ENCODE measurements at regions not wholly inside any gene's neighbourhood (a gene's known extent, or its start where the extent isn't known, plus 50 kb on each side); places are given as distances from the start of the nearest gene placed in this dataset.
"Not testable (repeated sequence)": the region's sequence is repeated elsewhere in the genome, so short reads cannot be mapped to it uniquely, and the experiment has no call there.

DNA sequence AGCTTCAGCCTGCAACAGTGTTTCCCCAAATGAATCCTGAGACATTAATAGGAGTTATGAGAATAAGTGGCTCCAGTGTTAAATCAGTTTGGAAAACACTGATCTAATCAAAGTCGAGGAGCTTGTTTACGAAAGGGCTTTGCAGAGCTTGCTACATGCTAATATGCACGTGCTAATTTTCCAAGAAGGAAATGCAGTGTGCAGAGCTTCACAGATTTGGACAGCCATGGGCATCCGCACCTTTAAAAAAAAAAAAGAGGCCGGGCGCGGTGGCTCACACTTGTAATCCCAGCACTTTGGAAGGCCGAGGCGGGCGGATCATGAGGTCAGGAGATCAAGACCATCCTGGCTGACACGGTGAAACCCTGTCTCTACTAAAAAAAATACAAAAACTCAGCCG is 79.7 kb upstream of the LMO2 start:
- POLR2A ChIA-PET; H3K9me3 Mint-ChIP-seq (ENCODE audit: low read depth); H3K27ac Mint-ChIP-seq; ATAC-seq; H3K4me1 Mint-ChIP-seq; H3K4me3 Mint-ChIP-seq; DNase-seq; H3K36me3 Mint-ChIP-seq (ENCODE audit: low read depth); H3K27me3 Mint-ChIP-seq: not testable (repeated sequence)
- intact Hi-C loops (cut with DNase I, micrococcal nuclease), result loop anchor here in 1 of 2 experiments (1.0 to 2.0 kb wide), 2 partner anchors 113 to 163 kb away; no protein-coding TSS in a partner anchor
- CTCF ChIA-PET, result interaction anchor here (0.9 to 4.0 kb wide), 12 partner anchors 9 to 163 kb away, joined by 3 to 37 read pairs (median 4); no protein-coding TSS in a partner anchor

DNA sequence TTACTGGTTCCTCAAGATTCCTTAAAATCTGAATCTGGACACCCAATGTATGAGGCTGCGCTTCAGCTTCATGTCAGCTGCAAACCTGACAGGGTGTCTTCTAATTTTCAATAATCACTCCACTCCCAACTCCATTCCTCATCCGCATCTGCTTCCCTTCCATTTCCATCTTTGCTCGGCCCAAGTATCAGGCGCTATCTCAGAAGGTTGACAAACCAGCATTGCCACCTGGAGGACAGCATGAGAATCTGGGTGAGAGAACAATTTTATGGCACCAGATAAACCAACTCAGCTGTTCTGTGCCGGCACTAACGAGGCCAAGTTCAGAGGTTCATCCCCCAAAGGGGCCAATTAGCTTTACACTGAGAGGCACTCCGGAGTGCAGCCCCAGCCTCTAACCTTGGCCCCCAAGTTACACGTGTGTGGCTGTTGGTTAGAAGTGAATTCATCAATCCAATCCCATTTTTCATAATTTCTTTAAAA is 79.1 kb upstream of the LMO2 start:
- intact Hi-C loops (cut with DNase I, micrococcal nuclease), result loop anchor here (1.0 to 2.0 kb wide), 2 partner anchors 113 to 162 kb away; no protein-coding TSS in a partner anchor
- Mint-ChIP-seq H3K4me3 (no peak overlapping the region), H3K9me3 (ENCODE audit: low read depth) (no peaks in the 10 kb centered on the region), H3K4me1 (no peaks in the 10 kb centered on the region), H3K27me3 (peaks cover 9% of the 10 kb centered on the region), H3K27ac (no peak overlapping the region), H3K36me3 (ENCODE audit: low read depth) (no peaks in the 10 kb centered on the region)
- ChIA-PET CTCF (interaction anchor here (0.9 to 4.0 kb wide), 12 partner anchors 9 to 163 kb away, joined by 3 to 37 read pairs (median 4); no protein-coding TSS in a partner anchor), POLR2A (no interaction called here)
- ATAC-seq (peak; percentile 44), DNase-seq (peak; percentile 40)

DNA sequence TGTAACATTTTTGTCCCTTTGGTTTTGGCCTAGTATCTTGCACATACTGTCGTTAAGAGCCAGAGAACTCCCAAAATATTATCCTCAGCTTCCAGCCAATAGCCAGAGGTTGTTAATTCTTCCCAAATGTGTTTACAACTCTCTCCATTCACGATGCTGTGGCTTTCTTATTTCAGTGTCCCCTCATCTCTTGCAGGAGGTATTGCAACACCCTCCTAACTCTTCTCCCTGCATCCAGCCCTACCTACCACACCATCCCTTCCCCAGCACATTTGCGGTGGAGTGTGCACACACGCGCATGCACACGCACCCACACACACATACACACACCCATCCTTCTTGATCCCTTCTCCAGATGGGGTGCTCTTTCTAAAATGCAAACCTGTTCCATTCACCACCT is 75.6 kb upstream of the LMO2 start:
- Mint-ChIP-seq H3K9me3 (ENCODE audit: low read depth) (no peaks in the 10 kb centered on the region), H3K4me3 (no peak overlapping the region), H3K4me1 (no peaks in the 10 kb centered on the region), H3K36me3 (ENCODE audit: low read depth) (no peaks in the 10 kb centered on the region), H3K27ac (no peak overlapping the region), H3K27me3 (peaks cover 10% of the 10 kb centered on the region)
- no peak for DNase-seq
- CTCF ChIA-PET, result interaction anchor here (0.7 to 1.6 kb wide), 2 partner anchors 9 to 21 kb away, joined by 3 to 5 read pairs; no protein-coding TSS in a partner anchor
- POLR2A ChIA-PET, result no interaction called here
- ATAC-seq, result no peak
- intact Hi-C loops (cut with DNase I, micrococcal nuclease), result no loop called here

DNA sequence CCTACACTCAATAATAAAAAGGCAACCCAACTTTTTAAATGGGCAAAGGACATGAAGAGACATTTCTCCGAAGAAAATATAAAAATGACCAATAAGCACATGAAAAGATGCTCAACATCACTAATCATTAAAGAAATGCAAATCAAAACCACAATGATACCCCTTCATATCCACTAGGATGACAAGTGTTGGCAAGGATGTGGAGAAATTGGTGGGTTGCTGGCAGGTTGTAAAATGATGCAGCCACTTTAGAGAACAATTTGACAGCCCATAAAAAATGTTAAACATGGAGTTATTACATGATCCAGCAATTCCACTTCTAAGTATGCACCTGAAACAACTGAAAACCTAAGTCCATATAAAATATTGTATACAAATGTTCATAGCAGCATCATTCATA is 73.2 kb upstream of the LMO2 start:
- no peak for DNase-seq
- POLR2A ChIA-PET, result no interaction called here
- H3K27ac Mint-ChIP-seq, result no peak overlapping the region
- H3K9me3 Mint-ChIP-seq (ENCODE audit: low read depth), result no peaks in the 10 kb centered on the region
- ATAC-seq, result no peak
- H3K36me3 Mint-ChIP-seq (ENCODE audit: low read depth), result no peaks in the 10 kb centered on the region
- H3K27me3 Mint-ChIP-seq, result peaks cover 14% of the 10 kb centered on the region
- no peak overlapping the region for H3K4me3 Mint-ChIP-seq
- CTCF ChIA-PET, result no interaction called here
- no peaks in the 10 kb centered on the region for H3K4me1 Mint-ChIP-seq
- intact Hi-C loops (cut with DNase I, micrococcal nuclease), result no loop called here

DNA sequence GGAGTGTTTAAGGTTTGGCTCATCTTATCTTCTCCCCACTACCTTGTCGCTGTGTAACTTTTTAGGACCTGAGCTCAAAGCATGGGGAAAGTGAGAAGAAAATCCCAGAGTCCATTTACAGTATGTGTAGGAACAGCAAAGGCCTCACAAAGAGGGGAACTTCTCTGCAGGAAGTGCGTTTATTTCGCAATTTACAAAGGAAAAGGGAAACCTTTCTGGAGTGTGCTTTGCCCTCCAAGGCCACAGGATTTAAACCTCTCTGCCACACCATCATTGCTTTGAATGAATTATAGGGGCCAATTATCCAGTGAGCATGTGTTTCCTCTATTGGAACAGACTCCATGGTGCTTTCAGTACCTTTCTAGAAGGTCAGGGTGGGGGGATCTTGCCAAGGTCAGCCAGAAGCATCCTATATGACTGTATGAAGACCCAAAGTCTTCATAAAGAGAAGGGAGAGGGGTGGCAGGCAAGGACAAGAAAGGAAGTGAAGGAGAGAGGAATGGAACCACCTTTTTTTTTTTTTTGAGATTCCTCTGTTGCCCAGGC is 68.1 kb upstream of the LMO2 start:
- ChIA-PET POLR2A (no interaction called here), CTCF (no interaction called here)
- Mint-ChIP-seq H3K27ac (no peak overlapping the region), H3K27me3 (peaks cover 13% of the 10 kb centered on the region), H3K4me1 (no peaks in the 10 kb centered on the region), H3K9me3 (ENCODE audit: low read depth) (no peaks in the 10 kb centered on the region), H3K4me3 (no peak overlapping the region), H3K36me3 (ENCODE audit: low read depth) (no peaks in the 10 kb centered on the region)
- no peak for DNase-seq
- no peak for ATAC-seq
- intact Hi-C loops (cut with DNase I, micrococcal nuclease), result no loop called here

DNA sequence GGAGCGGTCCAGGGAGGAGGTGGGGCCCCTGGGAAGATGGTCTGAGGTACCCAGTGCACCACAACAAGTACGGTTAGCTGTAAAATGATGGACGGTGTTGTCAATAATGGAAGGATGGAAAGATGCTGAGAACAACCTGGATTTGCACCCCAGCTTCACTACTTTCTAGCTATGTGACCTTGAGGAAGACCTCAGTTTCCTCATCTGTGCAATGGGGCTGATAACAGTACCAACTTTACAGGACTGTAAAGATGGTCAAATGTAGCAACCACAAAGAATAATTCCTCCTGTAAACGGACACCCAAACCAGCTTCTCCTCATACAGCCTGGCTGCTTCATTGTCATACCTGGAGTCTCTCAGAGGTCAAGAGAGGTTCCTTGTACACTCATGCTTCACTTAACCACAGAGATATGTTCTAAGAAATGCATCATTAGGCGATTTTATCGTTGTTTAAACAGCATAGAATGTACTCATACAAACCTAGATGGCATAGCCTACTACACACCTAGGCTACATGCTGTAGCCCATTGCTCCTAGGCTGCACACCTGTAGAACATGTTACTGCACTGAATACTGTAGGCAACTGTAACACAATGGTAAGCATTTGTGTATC is 65.5 kb upstream of the LMO2 start:
- POLR2A ChIA-PET, result no interaction called here
- intact Hi-C loops (cut with DNase I, micrococcal nuclease), result no loop called here
- ATAC-seq (no peak), DNase-seq (no peak)
- Mint-ChIP-seq H3K27me3 (peaks cover 19% of the 10 kb centered on the region), H3K27ac (no peak overlapping the region), H3K4me3 (no peak overlapping the region), H3K9me3 (ENCODE audit: low read depth) (no peaks in the 10 kb centered on the region), H3K4me1 (no peaks in the 10 kb centered on the region), H3K36me3 (ENCODE audit: low read depth) (no peaks in the 10 kb centered on the region)
- CTCF ChIA-PET, result interaction anchor here (1.1 to 2.6 kb wide), 2 partner anchors 14 to 28 kb away, joined by 4 to 9 read pairs; no protein-coding TSS in a partner anchor

DNA sequence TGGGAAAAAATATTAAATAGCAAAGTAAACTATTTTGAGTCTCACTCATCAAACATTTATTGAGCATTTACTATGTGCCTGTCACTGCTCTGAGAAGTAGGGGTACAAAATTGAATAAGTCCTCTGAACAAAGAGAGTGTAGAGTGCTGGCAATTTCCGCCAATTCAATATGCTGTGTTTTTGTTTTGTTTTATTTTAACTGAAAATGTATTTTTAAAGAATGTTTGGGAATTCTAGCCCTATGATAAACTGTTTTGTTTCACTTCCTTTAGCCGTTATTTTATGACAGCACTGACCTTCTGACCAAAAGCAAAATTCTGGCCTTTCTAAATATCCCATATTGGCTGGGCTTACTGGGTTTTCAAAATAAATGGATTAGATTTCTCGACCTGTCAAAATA is 64.7 kb upstream of the LMO2 start:
- intact Hi-C loops (cut with DNase I, micrococcal nuclease), result no loop called here
- POLR2A ChIA-PET, result no interaction called here
- no peaks in the 10 kb centered on the region for H3K36me3 Mint-ChIP-seq (ENCODE audit: low read depth)
- no peaks in the 10 kb centered on the region for H3K4me1 Mint-ChIP-seq
- CTCF ChIA-PET, result interaction anchor here (2.6 kb wide), 1 partner anchor 14 kb away, joined by 9 read pairs; no protein-coding TSS in a partner anchor
- peaks cover 18% of the 10 kb centered on the region for H3K27me3 Mint-ChIP-seq
- no peak overlapping the region for H3K27ac Mint-ChIP-seq
- ATAC-seq, result no peak
- H3K4me3 Mint-ChIP-seq, result no peak overlapping the region
- no peak for DNase-seq
- no peaks in the 10 kb centered on the region for H3K9me3 Mint-ChIP-seq (ENCODE audit: low read depth)

DNA sequence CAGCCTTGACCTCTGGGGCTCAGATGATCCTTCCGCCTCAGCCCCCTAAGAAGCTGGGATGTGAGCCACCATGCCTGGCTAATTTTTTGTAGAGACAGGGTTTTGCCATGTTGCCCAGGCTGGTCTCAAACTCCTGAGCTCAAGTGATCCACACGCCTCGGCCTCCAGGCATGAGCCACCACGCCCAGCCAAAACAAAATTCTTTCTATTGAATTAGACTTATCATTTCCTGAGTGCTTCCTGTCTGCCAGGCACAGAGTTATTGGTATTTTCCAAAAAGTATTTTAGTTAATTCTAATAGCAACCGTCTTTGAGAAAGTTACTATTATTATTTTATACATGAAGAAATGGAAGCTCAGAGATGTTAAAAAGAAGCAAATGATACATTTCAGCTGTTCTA is 61.4 kb upstream of the LMO2 start:
- Mint-ChIP-seq H3K4me3 (no peak overlapping the region), H3K27me3 (peaks cover 17% of the 10 kb centered on the region), H3K36me3 (ENCODE audit: low read depth) (no peaks in the 10 kb centered on the region), H3K9me3 (ENCODE audit: low read depth) (no peaks in the 10 kb centered on the region), H3K27ac (no peak overlapping the region), H3K4me1 (no peaks in the 10 kb centered on the region)
- intact Hi-C loops (cut with DNase I, micrococcal nuclease), result no loop called here
- DNase-seq (no peak), ATAC-seq (no peak)
- POLR2A ChIA-PET, result no interaction called here
- CTCF ChIA-PET, result interaction anchor here (0.8 kb wide), 1 partner anchor 30 kb away, joined by 5 read pairs; no protein-coding TSS in a partner anchor

DNA sequence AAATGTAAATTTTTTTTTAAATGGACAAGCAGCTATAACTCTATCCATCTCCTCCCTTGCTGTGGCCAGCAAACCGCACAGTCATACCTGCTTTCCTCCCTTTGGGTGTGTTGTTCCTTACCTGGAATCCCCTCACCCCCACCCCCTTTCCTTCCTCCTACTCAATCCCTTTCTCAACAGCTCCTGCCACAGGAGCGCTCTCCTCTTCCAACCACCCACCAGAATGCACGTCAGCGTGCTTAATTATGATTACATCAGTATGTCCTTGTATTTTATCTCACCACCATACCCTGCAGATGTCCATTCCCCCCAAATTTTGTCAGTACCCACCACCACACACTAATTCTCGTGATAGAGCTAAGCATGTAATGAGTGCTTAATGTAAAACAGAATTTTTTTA is 60.9 kb upstream of the LMO2 start:
- intact Hi-C loops (cut with DNase I, micrococcal nuclease), result no loop called here
- Mint-ChIP-seq H3K36me3 (ENCODE audit: low read depth) (no peaks in the 10 kb centered on the region), H3K4me3 (no peak overlapping the region), H3K27me3 (peaks cover 17% of the 10 kb centered on the region), H3K27ac (no peak overlapping the region), H3K9me3 (ENCODE audit: low read depth) (no peaks in the 10 kb centered on the region), H3K4me1 (no peaks in the 10 kb centered on the region)
- CTCF ChIA-PET, result interaction anchor here (0.8 kb wide), 1 partner anchor 31 kb away, joined by 5 read pairs; no protein-coding TSS in a partner anchor
- ATAC-seq (no peak), DNase-seq (no peak)
- POLR2A ChIA-PET, result no interaction called here

DNA sequence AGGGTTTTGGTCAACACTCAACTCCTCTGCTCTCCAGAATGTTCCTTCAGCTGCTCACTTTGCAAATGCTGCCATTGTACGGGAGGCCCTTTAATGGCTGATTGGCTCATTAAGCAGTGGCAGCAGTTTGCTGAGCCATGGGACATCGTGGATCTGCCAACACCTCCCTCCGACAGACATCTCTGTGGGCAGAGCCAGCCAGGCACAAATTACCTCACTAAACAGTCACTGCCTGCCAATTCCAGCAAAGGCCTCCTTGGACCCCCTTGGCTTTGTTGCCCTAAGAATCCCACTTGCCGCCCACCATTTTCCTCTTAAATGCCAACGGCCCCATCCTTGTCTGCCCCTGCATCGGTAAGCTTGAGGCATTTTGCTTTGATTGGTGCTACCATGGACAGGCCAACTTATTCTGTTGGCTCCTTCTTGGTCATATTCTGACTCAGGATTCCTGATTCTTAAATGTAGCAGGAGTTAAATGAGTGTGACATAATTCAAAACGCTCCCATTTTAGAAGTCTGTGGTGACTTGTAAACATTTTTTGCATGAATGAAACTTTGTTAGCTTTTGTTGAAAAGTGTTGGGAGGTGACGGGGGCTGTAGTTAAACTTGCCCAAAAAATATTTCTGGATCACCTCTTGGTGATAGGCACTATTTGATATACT is 57.5 kb upstream of the LMO2 start:
- Mint-ChIP-seq H3K36me3 (ENCODE audit: low read depth) (no peaks in the 10 kb centered on the region), H3K9me3 (ENCODE audit: low read depth) (no peaks in the 10 kb centered on the region), H3K27ac (no peak overlapping the region), H3K4me1 (no peaks in the 10 kb centered on the region), H3K4me3 (no peak overlapping the region), H3K27me3 (peaks cover 12% of the 10 kb centered on the region)
- CTCF ChIA-PET, result interaction anchor here (0.6 to 0.7 kb wide), 2 partner anchors 461 to 588 kb away, joined by 3 read pairs; no protein-coding TSS in a partner anchor
- DNase-seq (no peak), ATAC-seq (no peak)
- intact Hi-C loops (cut with DNase I, micrococcal nuclease), result no loop called here
- POLR2A ChIA-PET, result interaction anchor here (0.6 kb wide), 1 partner anchor 654 kb away, joined by 3 read pairs; no protein-coding TSS in a partner anchor

DNA sequence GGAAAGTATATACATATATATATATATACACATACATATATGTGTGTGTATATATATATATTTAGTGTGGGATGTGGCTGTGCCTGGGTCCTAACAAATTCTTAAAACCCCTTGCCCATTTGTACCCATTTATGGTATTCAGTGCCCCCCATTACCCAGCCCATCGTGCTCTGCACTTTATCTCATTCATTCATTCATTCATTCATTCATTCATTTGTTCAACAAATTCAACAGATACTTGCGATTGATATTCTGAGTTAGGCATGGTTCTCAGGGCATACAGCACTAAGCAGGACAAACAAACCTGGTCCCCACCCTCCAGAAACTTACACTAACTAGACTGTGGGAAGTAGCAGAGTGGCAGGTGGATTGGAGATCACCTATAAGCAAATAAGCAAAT is 56.6 kb upstream of the LMO2 start:
- H3K27ac Mint-ChIP-seq, result no peak overlapping the region
- H3K4me3 Mint-ChIP-seq, result no peak overlapping the region
- CTCF ChIA-PET, result interaction anchor here (1.1 kb wide), 1 partner anchor 13 kb away, joined by 4 read pairs; no protein-coding TSS in a partner anchor
- no peak for ATAC-seq
- no peaks in the 10 kb centered on the region for H3K9me3 Mint-ChIP-seq (ENCODE audit: low read depth)
- no peak for DNase-seq
- intact Hi-C loops (cut with DNase I, micrococcal nuclease), result no loop called here
- H3K27me3 Mint-ChIP-seq, result peaks cover 9% of the 10 kb centered on the region
- POLR2A ChIA-PET, result no interaction called here
- no peaks in the 10 kb centered on the region for H3K36me3 Mint-ChIP-seq (ENCODE audit: low read depth)
- no peaks in the 10 kb centered on the region for H3K4me1 Mint-ChIP-seq

Data from activated CD4-positive, alpha-beta T cell treated with anti-CD3 and anti-CD28 coated beads for 36 hours (primary cell).